Astrocyte of the spinal cord (primary cell): ENCODE measurements at regions not wholly inside any gene's neighbourhood (a gene's known extent, or its start where the extent isn't known, plus 50 kb on each side); places are given as distances from the start of the nearest gene placed in this dataset.
"Not testable (repeated sequence)": the region's sequence is repeated elsewhere in the genome, so short reads cannot be mapped to it uniquely, and the experiment has no call there.

ENCODE experiments used
- DNase-seq: peaks from one replicate; pipeline ENCODE4 v3.0.0; 2011; ENCODE audit warnings: low read depth, low spot score
- H3K4me3 ChIP-seq: 2 replicates; pipeline ENCODE4 v1.5.1; 2011; ENCODE audit warnings: low read depth, mild to moderate bottlenecking, low read length, moderate library complexity
- CTCF ChIP-seq: IDR thresholded peaks from 2 replicates; pipeline ENCODE4 v1.5.1; 2012; ENCODE audit warnings: low read depth, mild to moderate bottlenecking, low read length, inconsistent platforms
- in situ Hi-C: cut with HindIII; loops from 2 replicates; pipeline ENCODE4 v1.10.0; 2017; ENCODE audit warnings: low sequenced_read_pairs

GRCh38 chr12:131537267-131537958, 173.5 kb upstream of the SFSWAP start:
- no peak for TF ChIP-seq CTCF
- in situ Hi-C loops = no loop called here
- DNase-seq = no peak
- no peak overlapping the region for H3K4me3 ChIP-seq

GRCh38 chr12:131539381-131539780, 171.5 kb upstream of the SFSWAP start:
- H3K4me3 ChIP-seq = no peak overlapping the region
- in situ Hi-C loops = no loop called here
- no peak for TF ChIP-seq CTCF
- DNase-seq = no peak

GRCh38 chr12:131540138-131540623, 170.7 kb upstream of the SFSWAP start:
- H3K4me3 ChIP-seq = no peak overlapping the region
- in situ Hi-C loops = no loop called here
- no peak for TF ChIP-seq CTCF
- no peak for DNase-seq

GRCh38 chr12:131541512-131541911, 169.4 kb upstream of the SFSWAP start:
- H3K4me3 ChIP-seq, DNase-seq, in situ Hi-C loops: not testable (repeated sequence)

GRCh38 chr12:131542351-131542750, 168.5 kb upstream of the SFSWAP start:
- DNase-seq = no peak
- no peak overlapping the region for H3K4me3 ChIP-seq
- in situ Hi-C loops = no loop called here
- no peak for TF ChIP-seq CTCF

- no peak for TF ChIP-seq CTCF
- H3K4me3 ChIP-seq = no peak overlapping the region
- in situ Hi-C loops = no loop called here
- DNase-seq = no peak
Observed at GRCh38 chr12:131543040-131543439, 167.8 kb upstream of the SFSWAP start.

- TF ChIP-seq CTCF = no peak
- in situ Hi-C loops = no loop called here
Observed at GRCh38 chr12:131547555-131547954, 163.3 kb upstream of the SFSWAP start.

More at GRCh38 chr12:131547555-131547954, 163.3 kb upstream of the SFSWAP start:
- no peak for DNase-seq
- H3K4me3 ChIP-seq = no peak overlapping the region
